GM12892 (cell line): ENCODE measurements at regions not wholly inside any gene's neighbourhood (a gene's known extent, or its start where the extent isn't known, plus 50 kb on each side); places are given as distances from the start of the nearest gene placed in this dataset.

ENCODE experiments used
- DNase-seq: peaks from one replicate; pipeline ENCODE4 v3.0.0; 2011; ENCODE audit not compliant: insufficient read length
- FAIRE-seq: peaks from 2 replicates; lab custom pipeline; 2011; peaks lifted over from hg19 to GRCh38; lab: Jason Lieb, UNC
- POLR2A ChIP-seq: IDR thresholded peaks from 2 replicates; pipeline ENCODE4 v1.6.1; 2011; ENCODE audit warnings: low read depth, low read length, control low read depth
- POLR2AphosphoS5 ChIP-seq: IDR thresholded peaks from 2 replicates; pipeline ENCODE4 v1.6.1; 2011; ENCODE audit warnings: low read depth, low read length, control low read depth
- TAF1 ChIP-seq: IDR thresholded peaks from 2 replicates; pipeline ENCODE4 v1.6.1; 2011; ENCODE audit warnings: low read depth, mild to moderate bottlenecking, control low read depth, low read length, borderline replicate concordance

GRCh38 chr7:88490161-88490560 lies 183.5 kb upstream of the STEAP4 start:
- no peak for DNase-seq
- TF ChIP-seq TAF1 (no peak), POLR2AphosphoS5 (no peak), POLR2A (no peak)
- FAIRE-seq: no peak

GRCh38 chr7:88485821-88486220 lies 179.1 kb upstream of the STEAP4 start:
- TF ChIP-seq TAF1 (no peak), POLR2A (no peak), POLR2AphosphoS5 (no peak)
- FAIRE-seq (no peak), DNase-seq (no peak)

- DNase-seq (no peak), FAIRE-seq (no peak)
- TF ChIP-seq TAF1 (no peak), POLR2A (no peak), POLR2AphosphoS5 (no peak)
Measured at GRCh38 chr7:88484551-88484950, 177.9 kb upstream of the STEAP4 start.

GRCh38 chr7:88480896-88481295 lies 174.2 kb upstream of the STEAP4 start:
- DNase-seq (no peak), FAIRE-seq (no peak)
- no peak for TF ChIP-seq POLR2A
- no peak for TF ChIP-seq TAF1

GRCh38 chr7:88480271-88480670 lies 173.6 kb upstream of the STEAP4 start:
- no peak for FAIRE-seq
- no peak for DNase-seq
- TF ChIP-seq POLR2AphosphoS5 (no peak), POLR2A (no peak), TAF1 (no peak)

GRCh38 chr7:88477976-88478375 lies 171.3 kb upstream of the STEAP4 start:
- FAIRE-seq (no peak), DNase-seq (no peak)
- no peak for TF ChIP-seq POLR2A
- no peak for TF ChIP-seq TAF1
- TF ChIP-seq POLR2AphosphoS5: no peak

- DNase-seq (no peak), FAIRE-seq (no peak)
- TF ChIP-seq POLR2AphosphoS5 (no peak), POLR2A (no peak), TAF1 (no peak)
Measured at GRCh38 chr7:88465600-88465999, 158.9 kb upstream of the STEAP4 start.

GRCh38 chr7:88462799-88463198 lies 156.1 kb upstream of the STEAP4 start:
- FAIRE-seq (no peak), DNase-seq (no peak)
- no peak for TF ChIP-seq POLR2A
- TF ChIP-seq POLR2AphosphoS5: no peak
- no peak for TF ChIP-seq TAF1

GRCh38 chr7:88460650-88461049 lies 154.0 kb upstream of the STEAP4 start:
- TF ChIP-seq POLR2A (no peak), TAF1 (no peak), POLR2AphosphoS5 (no peak)
- no peak for DNase-seq
- no peak for FAIRE-seq

- TF ChIP-seq POLR2AphosphoS5 (no peak), POLR2A (no peak), TAF1 (no peak)
- FAIRE-seq (no peak), DNase-seq (no peak)
Measured at GRCh38 chr7:88458946-88459345, 152.3 kb upstream of the STEAP4 start.

GRCh38 chr7:88458279-88458678 lies 151.6 kb upstream of the STEAP4 start:
- no peak for FAIRE-seq
- no peak for DNase-seq
- TF ChIP-seq TAF1: no peak
- TF ChIP-seq POLR2AphosphoS5: no peak
- no peak for TF ChIP-seq POLR2A

- DNase-seq: no peak
- no peak for FAIRE-seq
- TF ChIP-seq POLR2AphosphoS5: no peak
- TF ChIP-seq POLR2A: no peak
- TF ChIP-seq TAF1: no peak
Measured at GRCh38 chr7:88457320-88457719, 150.6 kb upstream of the STEAP4 start.

- FAIRE-seq: no peak
- TF ChIP-seq TAF1 (no peak), POLR2A (no peak), POLR2AphosphoS5 (no peak)
- DNase-seq: no peak
Measured at GRCh38 chr7:88456490-88456889, 149.8 kb upstream of the STEAP4 start.
